GM19467 (cell line): ENCODE measurements at regions not wholly inside any gene's neighbourhood (a gene's known extent, or its start where the extent isn't known, plus 50 kb on each side); places are given as distances from the start of the nearest gene placed in this dataset.

Experiments used
- ATAC-seq: cut with Tn5 transposase; IDR thresholded peaks from one replicate; pipeline ENCODE4 v1.9.1; 2021; ENCODE audit warnings: mild to moderate bottlenecking, moderate library complexity; ENCODE audit not compliant: unreplicated experiment

DNA sequence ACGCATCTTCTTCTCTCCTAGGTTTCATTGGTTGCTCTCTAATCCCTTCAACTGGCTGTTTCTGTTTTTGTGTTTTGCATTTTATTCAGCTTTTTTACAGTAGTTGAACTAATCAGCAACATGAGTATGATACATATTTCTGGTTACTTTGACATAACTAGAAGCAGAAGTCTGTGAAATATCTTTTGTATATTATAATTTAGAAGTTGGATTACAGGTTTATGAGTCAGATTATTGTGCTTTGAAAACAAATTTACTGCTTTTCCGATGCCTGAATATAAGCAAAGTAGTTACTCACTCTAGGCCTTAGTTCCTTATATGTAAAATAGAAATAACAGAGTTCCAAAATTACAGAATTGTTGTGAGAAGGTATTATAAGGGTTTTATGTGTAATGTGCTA lies 96.2 kb upstream of the MEOX2 start:
- no peak for ATAC-seq

- no peak for ATAC-seq
These were observed 95.5 kb upstream of the MEOX2 start for GRCh38 chr7:15781944-15782343.

DNA sequence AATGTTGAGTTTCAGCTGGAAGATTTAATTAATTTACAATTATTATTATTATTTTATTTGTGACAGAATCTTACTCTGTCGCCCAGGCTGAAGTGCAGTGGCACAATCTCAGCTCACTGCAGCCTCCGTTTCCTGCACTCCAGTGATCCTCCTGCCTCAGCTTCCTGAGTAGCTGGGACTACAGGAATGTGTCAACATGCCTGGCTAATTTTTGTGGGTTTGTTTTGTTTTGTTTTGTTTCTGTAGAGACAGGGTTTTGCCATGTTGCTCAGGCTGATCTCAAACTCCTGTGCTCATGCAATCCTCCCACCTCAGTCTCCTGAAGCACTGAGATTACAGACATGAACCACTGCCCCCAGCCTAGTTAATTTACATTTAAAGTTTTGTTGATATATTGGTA lies 93.8 kb upstream of the MEOX2 start:
- no peak for ATAC-seq

- ATAC-seq, result no peak
These were observed 91.7 kb upstream of the MEOX2 start for GRCh38 chr7:15778191-15778590.

DNA sequence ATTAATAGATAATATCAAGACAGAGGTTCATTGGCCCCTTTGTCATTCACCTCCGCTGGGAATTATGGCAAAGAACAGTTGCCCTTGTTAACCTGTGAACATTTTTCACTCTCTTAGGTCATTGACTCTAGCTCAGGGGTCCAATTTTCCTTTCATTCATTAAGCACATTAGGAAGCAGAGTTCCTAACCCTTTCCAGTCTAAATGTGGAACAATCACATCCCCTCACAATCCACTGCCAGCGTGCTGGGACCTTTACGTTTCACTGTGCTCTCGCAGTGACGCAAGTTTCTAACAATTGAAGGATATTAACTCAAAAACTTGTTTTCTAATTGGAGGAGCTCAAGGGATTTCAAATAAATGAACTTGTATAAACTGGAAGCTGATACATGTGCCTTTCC lies 79.3 kb upstream of the MEOX2 start:
- no peak for ATAC-seq

GRCh38 chr7:15764851-15765382 lies 78.4 kb upstream of the MEOX2 start:
- ATAC-seq, result no peak

GRCh38 chr7:15764010-15764409 lies 77.5 kb upstream of the MEOX2 start:
- no peak for ATAC-seq

- no peak for ATAC-seq
These were observed 70.8 kb upstream of the MEOX2 start for GRCh38 chr7:15757041-15758000.

GRCh38 chr7:15755061-15755460 lies 68.6 kb upstream of the MEOX2 start:
- ATAC-seq, result no peak

GRCh38 chr7:15753887-15754579 lies 67.5 kb upstream of the MEOX2 start:
- no peak for ATAC-seq

GRCh38 chr7:15752377-15752776 lies 65.9 kb upstream of the MEOX2 start:
- no peak for ATAC-seq

GRCh38 chr7:15751191-15751701 lies 64.8 kb upstream of the MEOX2 start:
- no peak for ATAC-seq

- no peak for ATAC-seq
These were observed 64.2 kb upstream of the MEOX2 start for GRCh38 chr7:15750727-15751126.

DNA sequence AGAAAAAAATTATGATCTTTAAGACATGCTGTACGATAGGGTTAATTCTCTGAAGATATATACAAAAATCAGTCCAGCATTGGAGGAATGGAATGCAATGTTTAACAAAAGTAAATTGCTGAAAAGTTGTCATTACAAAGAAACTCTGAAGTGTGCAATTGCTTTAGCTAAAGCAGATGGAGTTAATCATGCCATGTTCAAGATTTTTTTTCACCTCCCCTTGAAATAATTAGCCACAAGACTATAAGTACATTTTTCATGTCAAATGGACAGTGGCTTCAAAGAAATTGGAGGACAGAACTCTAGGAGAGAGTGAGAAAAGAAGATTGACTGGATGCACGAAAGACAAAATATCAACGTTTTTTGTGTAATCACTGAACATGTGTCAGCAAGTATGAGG lies 63.1 kb upstream of the MEOX2 start:
- no peak for ATAC-seq

- ATAC-seq, result no peak
These were observed 61.2 kb upstream of the MEOX2 start for GRCh38 chr7:15747712-15748111.

DNA sequence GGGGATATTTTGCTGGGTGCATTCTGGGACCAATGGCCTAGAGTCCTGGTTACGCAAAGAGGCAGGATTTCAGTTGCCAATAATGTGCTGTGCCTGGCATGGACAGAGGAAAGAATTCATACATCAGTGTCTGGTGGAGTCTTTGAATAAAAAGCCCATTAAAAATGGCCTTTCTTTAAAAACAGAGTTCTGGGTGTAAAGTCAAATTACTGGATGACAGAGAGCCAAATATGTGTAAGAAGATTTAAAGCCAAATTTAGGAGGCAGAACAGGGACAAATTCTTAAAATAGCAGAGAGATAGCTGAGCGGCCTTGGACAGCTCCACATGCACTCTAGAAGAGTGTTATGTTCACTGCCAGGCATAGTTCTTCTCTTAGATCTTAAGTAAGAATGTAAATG lies 60.8 kb upstream of the MEOX2 start:
- no peak for ATAC-seq

GRCh38 chr7:15743926-15744480 lies 57.5 kb upstream of the MEOX2 start:
- ATAC-seq, result no peak

DNA sequence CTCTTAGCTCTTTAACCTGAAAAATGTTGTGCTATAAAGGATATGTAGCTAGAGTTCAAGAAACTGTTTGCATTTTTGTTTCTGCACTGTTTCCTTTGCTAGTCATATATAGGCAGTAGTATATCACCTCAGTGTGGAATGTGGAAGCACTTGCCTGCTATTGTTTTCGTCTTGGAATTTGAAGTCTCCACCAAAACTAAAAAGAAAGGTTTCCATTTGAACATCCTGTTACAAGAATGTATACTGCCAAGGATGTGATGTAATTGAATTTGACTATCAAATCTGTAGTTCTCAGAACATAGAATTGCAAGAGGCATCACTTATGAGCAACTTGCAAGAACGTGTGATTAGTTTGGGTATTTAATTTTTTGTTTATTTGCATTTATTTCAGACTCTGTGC lies 51.1 kb upstream of the MEOX2 start:
- ATAC-seq, result no peak
